ENCODE measurements at regions not wholly inside any gene's neighbourhood (a gene's known extent, or its start where the extent isn't known, plus 50 kb on each side); places are given as distances from the start of the nearest gene placed in this dataset.

DNA sequence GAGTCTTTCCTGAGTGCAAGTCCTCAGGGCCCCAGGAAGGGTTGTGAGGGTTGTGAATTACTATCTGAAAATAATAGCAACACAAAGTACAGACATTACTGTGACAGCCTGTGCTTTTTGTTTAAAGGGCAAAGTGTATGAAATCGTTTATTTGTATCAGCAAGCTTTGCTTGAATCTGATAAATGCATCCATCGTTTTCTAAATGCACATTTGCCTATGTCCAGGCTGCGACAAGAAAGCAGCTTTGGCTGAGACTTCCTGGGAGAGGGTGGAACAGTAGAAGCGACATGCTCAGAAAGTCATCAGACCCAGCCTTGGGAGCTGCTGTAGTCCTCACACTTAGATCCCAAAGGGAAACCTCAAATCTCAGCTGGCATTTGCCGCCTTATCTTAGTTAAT, 524.2 kb upstream of the SALL3 start:
- H3K36me3 ChIP-seq (ENCODE audit: insufficient read depth, low read depth, low read length) = no peaks in the 10 kb centered on the region
- H3K9ac ChIP-seq (ENCODE audit: low read depth, low read length) = no peak overlapping the region
- no peak overlapping the region for H3K27ac ChIP-seq (ENCODE audit: low read length)
- H3K4me1 ChIP-seq (ENCODE audit: insufficient read depth, low read length) = peaks cover 2% of the 10 kb centered on the region; the same call in 1 of the 2 replicates
- H3K4me3 ChIP-seq (ENCODE audit: low read length) = no peak overlapping the region
- no peaks in the 10 kb centered on the region for H3K9me3 ChIP-seq (ENCODE audit: insufficient read depth, low read depth, low read length)
- H3K27me3 ChIP-seq (ENCODE audit: insufficient read depth, low read length) = no peaks in the 10 kb centered on the region

DNA sequence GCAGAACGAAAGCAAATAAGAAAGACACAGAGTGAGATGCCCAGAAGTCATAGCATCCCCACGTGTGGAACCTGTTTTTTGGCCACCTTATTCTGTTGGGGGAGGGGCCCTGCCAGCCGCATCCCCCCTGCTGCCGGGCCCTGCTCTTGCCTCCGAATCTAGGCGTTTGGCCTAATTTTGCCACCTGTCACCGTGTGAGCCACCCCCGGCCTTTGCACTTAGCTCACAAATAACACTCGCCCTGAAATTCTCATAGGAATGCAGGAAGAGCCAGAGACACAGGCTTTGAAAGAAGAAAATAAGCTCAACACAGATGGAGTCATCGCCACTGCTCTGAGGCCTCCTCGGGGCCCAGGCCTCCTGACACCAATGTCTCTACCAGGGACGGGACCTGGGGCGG, 522.6 kb upstream of the SALL3 start:
- H3K36me3 ChIP-seq (ENCODE audit: insufficient read depth, low read depth, low read length) = no peaks in the 10 kb centered on the region
- no peak overlapping the region for H3K27ac ChIP-seq (ENCODE audit: low read length)
- H3K27me3 ChIP-seq (ENCODE audit: insufficient read depth, low read length) = no peaks in the 10 kb centered on the region
- no peak overlapping the region for H3K4me3 ChIP-seq (ENCODE audit: low read length)
- no peaks in the 10 kb centered on the region for H3K4me1 ChIP-seq (ENCODE audit: insufficient read depth, low read length)
- H3K9ac ChIP-seq (ENCODE audit: low read depth, low read length) = no peak overlapping the region
- no peaks in the 10 kb centered on the region for H3K9me3 ChIP-seq (ENCODE audit: insufficient read depth, low read depth, low read length)

DNA sequence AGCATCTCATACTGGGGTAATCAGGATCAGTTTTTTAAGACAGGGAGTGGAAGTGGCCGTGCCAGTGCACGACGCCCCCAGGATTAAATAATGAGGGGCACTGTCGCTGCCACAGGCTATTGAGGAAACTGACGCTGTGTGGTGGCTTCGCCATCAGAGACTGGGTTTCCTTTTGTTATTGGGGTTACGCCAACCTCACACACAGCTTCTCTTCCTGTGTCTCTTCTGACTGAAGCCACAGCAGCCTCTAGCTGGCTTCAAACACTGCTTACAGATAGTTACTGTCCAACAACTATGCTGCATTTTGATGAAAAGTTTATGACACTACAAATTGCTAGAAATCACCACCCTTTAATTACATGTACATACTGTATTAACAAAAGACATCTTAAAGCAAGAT, 521.9 kb upstream of the SALL3 start:
- Histone ChIP-seq H3K9ac (ENCODE audit: low read depth, low read length) (no peak overlapping the region), H3K4me3 (ENCODE audit: low read length) (no peak overlapping the region), H3K4me1 (ENCODE audit: insufficient read depth, low read length) (no peaks in the 10 kb centered on the region), H3K27me3 (ENCODE audit: insufficient read depth, low read length) (no peaks in the 10 kb centered on the region), H3K27ac (ENCODE audit: low read length) (no peak overlapping the region), H3K9me3 (ENCODE audit: insufficient read depth, low read depth, low read length) (no peaks in the 10 kb centered on the region), H3K36me3 (ENCODE audit: insufficient read depth, low read depth, low read length) (no peaks in the 10 kb centered on the region)

DNA sequence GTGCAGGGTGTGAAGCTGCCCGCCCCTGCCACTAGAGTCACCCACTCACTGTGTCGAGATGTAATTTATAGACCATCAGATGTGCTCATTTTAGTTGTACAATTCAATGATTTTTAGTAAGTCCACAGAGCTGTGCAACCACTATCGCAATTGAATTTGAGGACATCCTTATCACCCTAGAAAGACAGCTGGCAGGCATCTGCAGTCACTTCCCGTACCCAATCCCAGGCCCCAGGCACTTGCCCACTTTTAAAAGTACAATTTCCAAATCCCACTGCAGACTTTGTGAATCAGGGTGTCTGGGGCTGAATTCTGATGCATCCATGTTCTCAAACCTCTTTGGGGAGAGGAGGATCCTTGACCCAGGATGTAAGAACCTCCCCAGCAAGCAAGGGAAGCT, 521.3 kb upstream of the SALL3 start:
- no peak overlapping the region for H3K4me3 ChIP-seq (ENCODE audit: low read length)
- H3K9me3 ChIP-seq (ENCODE audit: insufficient read depth, low read depth, low read length) = no peaks in the 10 kb centered on the region
- no peaks in the 10 kb centered on the region for H3K4me1 ChIP-seq (ENCODE audit: insufficient read depth, low read length)
- no peak overlapping the region for H3K27ac ChIP-seq (ENCODE audit: low read length)
- H3K27me3 ChIP-seq (ENCODE audit: insufficient read depth, low read length) = no peaks in the 10 kb centered on the region
- no peaks in the 10 kb centered on the region for H3K36me3 ChIP-seq (ENCODE audit: insufficient read depth, low read depth, low read length)
- H3K9ac ChIP-seq (ENCODE audit: low read depth, low read length) = no peak overlapping the region

DNA sequence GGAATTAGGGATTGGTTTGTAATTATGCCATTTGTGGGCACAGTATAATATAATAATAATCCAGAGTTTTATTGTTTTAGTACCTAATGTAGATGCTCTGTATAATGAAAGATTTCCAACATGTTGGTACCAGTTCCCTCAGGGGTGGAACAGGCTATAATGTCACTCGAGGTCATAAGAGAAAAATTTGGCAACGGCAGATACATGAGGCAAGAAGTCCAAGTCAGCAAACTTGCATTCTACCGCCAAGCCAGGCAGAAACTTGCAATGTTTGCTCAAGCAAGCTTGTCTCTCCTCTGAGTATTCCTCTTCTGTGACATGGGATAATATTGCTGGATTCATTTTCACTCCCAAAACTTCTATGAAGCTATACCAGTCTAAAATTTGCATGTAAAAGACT, 520.0 kb upstream of the SALL3 start:
- H3K27ac ChIP-seq (ENCODE audit: low read length) = no peak overlapping the region
- H3K4me1 ChIP-seq (ENCODE audit: insufficient read depth, low read length) = no peaks in the 10 kb centered on the region
- H3K9me3 ChIP-seq (ENCODE audit: insufficient read depth, low read depth, low read length) = peaks cover 5% of the 10 kb centered on the region
- H3K4me3 ChIP-seq (ENCODE audit: low read length) = no peak overlapping the region
- no peaks in the 10 kb centered on the region for H3K27me3 ChIP-seq (ENCODE audit: insufficient read depth, low read length)
- no peak overlapping the region for H3K9ac ChIP-seq (ENCODE audit: low read depth, low read length)
- H3K36me3 ChIP-seq (ENCODE audit: insufficient read depth, low read depth, low read length) = no peaks in the 10 kb centered on the region

DNA sequence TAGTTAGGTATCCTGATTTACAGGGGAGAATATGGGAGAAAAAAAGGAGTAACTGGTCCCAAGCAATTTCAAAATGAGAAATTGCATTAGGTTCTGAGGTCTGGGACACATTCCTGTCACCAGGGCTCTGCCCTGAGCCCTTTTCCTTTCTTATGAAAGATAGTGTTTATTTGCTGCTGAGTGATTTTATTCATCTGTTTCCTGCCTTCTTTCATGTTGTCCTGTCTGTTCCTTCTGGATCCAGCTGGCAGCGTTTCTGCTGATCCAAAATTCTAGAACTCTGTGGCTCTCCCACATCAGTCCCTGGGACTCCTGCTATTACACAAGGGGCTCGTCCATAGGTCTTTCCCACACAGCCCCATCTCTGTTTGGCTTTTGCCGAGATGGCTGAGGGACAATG, 519.1 kb upstream of the SALL3 start:
- H3K4me3 ChIP-seq (ENCODE audit: low read length) = no peak overlapping the region
- no peaks in the 10 kb centered on the region for H3K36me3 ChIP-seq (ENCODE audit: insufficient read depth, low read depth, low read length)
- H3K9me3 ChIP-seq (ENCODE audit: insufficient read depth, low read depth, low read length) = peaks cover 8% of the 10 kb centered on the region
- no peak overlapping the region for H3K9ac ChIP-seq (ENCODE audit: low read depth, low read length)
- no peak overlapping the region for H3K27ac ChIP-seq (ENCODE audit: low read length)
- H3K27me3 ChIP-seq (ENCODE audit: insufficient read depth, low read length) = no peaks in the 10 kb centered on the region
- no peaks in the 10 kb centered on the region for H3K4me1 ChIP-seq (ENCODE audit: insufficient read depth, low read length)

DNA sequence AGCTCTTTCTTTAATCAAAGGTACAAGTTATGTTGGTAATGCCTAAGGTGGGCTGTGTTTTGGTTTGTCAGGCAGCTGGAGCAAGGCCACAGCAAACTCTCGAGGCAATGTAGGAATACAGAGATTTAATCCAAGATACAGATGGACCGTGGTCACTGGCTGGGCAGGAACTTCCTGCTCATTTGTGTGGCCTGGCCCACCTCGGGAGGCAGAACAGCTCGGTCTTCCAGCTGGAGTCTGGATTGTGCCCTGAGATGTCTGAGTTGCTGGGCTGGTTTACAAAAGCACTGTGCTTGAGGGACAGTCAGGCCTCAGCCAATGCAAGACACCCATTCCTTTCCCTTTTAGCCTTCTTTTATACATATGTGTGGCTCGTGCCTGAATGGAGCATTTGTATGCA, 506.1 kb upstream of the SALL3 start:
- no peaks in the 10 kb centered on the region for H3K4me1 ChIP-seq (ENCODE audit: insufficient read depth, low read length)
- H3K9me3 ChIP-seq (ENCODE audit: insufficient read depth, low read depth, low read length) = no peaks in the 10 kb centered on the region
- no peak overlapping the region for H3K9ac ChIP-seq (ENCODE audit: low read depth, low read length)
- H3K4me3 ChIP-seq (ENCODE audit: low read length) = no peak overlapping the region
- H3K27ac ChIP-seq (ENCODE audit: low read length) = no peak overlapping the region
- H3K36me3 ChIP-seq (ENCODE audit: insufficient read depth, low read depth, low read length) = no peaks in the 10 kb centered on the region
- no peaks in the 10 kb centered on the region for H3K27me3 ChIP-seq (ENCODE audit: insufficient read depth, low read length)

DNA sequence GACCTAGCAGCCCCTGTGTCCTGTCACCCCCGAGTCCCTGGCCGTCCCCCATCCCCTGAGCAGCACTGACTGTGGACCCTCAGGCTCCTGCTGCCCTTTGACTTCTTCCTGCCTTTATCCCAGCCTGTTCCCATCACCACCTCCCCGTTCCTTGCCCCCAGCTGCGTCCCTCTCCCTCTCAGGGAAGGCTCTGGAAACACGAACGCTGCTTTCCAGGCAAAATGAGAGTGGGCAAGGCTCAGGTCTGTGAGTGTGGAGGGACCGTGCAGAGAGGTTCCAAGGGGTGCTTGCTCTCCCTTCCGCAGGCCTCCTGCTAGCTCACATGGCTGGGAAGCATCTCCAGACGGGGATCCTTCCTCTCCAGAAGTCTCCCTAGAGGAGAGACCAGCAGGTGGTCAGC, 501.8 kb upstream of the SALL3 start:
- no peaks in the 10 kb centered on the region for H3K4me1 ChIP-seq (ENCODE audit: insufficient read depth, low read length)
- no peak overlapping the region for H3K4me3 ChIP-seq (ENCODE audit: low read length)
- no peak overlapping the region for H3K9ac ChIP-seq (ENCODE audit: low read depth, low read length)
- H3K9me3 ChIP-seq (ENCODE audit: insufficient read depth, low read depth, low read length) = no peaks in the 10 kb centered on the region
- no peaks in the 10 kb centered on the region for H3K27me3 ChIP-seq (ENCODE audit: insufficient read depth, low read length)
- no peak overlapping the region for H3K27ac ChIP-seq (ENCODE audit: low read length)
- H3K36me3 ChIP-seq (ENCODE audit: insufficient read depth, low read depth, low read length) = no peaks in the 10 kb centered on the region

DNA sequence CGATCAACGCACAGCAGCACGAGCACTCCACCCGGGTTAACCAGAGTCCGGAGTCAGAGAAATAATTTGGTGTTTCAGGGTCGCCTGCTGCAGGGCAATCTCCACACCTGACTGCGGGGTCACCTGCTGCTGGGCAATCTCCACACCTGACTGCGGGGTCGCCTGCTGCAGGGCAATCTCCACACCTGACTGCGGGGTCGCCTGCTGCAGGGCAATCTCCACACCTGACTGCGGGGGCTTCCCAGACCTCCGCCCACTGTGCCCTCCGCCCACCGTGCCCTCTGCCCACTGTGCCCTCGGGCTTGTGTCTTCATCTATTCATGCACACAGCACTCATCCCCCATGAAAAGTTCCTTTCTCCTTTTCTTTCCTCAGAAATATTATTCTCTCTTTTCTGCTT, 500.2 kb upstream of the SALL3 start:
- H3K9ac ChIP-seq (ENCODE audit: low read depth, low read length) = no peak overlapping the region
- H3K36me3 ChIP-seq (ENCODE audit: insufficient read depth, low read depth, low read length) = no peaks in the 10 kb centered on the region
- no peaks in the 10 kb centered on the region for H3K27me3 ChIP-seq (ENCODE audit: insufficient read depth, low read length)
- no peak overlapping the region for H3K4me3 ChIP-seq (ENCODE audit: low read length)
- H3K4me1 ChIP-seq (ENCODE audit: insufficient read depth, low read length) = no peaks in the 10 kb centered on the region
- no peaks in the 10 kb centered on the region for H3K9me3 ChIP-seq (ENCODE audit: insufficient read depth, low read depth, low read length)
- no peak overlapping the region for H3K27ac ChIP-seq (ENCODE audit: low read length)

DNA sequence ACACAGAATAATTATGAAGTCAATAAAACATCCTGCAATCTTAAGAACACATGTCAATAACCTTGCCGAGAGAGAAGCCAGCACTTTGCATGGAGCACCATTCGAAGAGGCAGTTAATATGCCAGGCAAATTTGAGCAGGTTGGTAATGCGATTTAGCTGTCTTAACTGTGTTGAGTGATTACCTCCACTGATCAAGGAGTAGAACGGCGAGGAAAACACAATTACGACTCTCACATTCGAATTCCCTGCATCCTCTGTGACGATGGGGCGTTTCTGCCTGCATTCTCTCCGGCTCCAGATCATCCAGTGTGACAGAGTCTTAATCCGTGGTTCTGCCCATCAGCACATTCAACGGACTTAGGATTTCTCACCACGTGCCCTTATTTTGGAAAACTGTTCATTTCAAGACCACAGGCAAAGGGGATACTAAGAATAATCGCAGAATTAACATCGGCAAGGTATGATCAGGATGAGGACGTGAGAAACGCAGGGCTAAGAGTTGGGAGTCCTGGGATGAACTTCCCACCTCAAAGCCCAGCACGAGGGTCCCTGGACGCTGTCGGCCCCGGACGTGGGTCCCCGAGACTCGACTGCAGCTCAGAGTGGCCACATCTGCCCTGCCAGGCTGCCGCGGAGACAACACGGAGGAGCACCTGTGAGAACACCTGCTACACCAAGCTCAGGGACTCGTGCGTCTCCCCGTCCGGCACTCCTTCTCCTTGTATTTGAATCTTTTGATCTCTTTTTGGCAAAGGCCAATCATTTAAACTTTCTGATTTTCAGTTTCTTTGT, 499.2 kb upstream of the SALL3 start:
- Histone ChIP-seq H3K4me1 (ENCODE audit: insufficient read depth, low read length) (no peaks in the 10 kb centered on the region), H3K27me3 (ENCODE audit: insufficient read depth, low read length) (no peaks in the 10 kb centered on the region), H3K4me3 (ENCODE audit: low read length) (no peak overlapping the region), H3K9ac (ENCODE audit: low read depth, low read length) (no peak overlapping the region), H3K9me3 (ENCODE audit: insufficient read depth, low read depth, low read length) (no peaks in the 10 kb centered on the region), H3K36me3 (ENCODE audit: insufficient read depth, low read depth, low read length) (no peaks in the 10 kb centered on the region), H3K27ac (ENCODE audit: low read length) (no peak overlapping the region)

DNA sequence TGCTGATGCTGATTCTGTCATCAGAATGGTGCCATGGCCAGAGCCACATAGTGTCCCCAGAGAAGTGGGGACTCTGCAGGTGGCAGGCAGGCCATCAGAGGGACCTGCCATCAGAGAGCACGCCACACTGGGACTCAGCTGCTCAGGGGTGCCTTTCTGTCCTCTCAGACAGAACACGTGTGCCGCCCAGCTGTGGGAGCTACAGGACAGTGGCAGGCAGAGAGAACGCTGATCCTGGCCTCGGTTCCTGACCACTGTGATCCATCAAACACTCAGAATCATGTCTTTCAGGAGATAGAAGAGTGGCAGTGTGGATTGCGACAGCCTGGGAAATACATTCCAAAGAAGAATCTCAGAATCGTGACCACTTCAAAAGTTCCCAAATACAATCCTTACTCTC, 497.2 kb upstream of the SALL3 start:
- Histone ChIP-seq H3K9me3 (ENCODE audit: insufficient read depth, low read depth, low read length) (no peaks in the 10 kb centered on the region), H3K4me1 (ENCODE audit: insufficient read depth, low read length) (no peaks in the 10 kb centered on the region), H3K27ac (ENCODE audit: low read length) (no peak overlapping the region), H3K9ac (ENCODE audit: low read depth, low read length) (no peak overlapping the region), H3K4me3 (ENCODE audit: low read length) (no peak overlapping the region), H3K27me3 (ENCODE audit: insufficient read depth, low read length) (no peaks in the 10 kb centered on the region), H3K36me3 (ENCODE audit: insufficient read depth, low read depth, low read length) (no peaks in the 10 kb centered on the region)

DNA sequence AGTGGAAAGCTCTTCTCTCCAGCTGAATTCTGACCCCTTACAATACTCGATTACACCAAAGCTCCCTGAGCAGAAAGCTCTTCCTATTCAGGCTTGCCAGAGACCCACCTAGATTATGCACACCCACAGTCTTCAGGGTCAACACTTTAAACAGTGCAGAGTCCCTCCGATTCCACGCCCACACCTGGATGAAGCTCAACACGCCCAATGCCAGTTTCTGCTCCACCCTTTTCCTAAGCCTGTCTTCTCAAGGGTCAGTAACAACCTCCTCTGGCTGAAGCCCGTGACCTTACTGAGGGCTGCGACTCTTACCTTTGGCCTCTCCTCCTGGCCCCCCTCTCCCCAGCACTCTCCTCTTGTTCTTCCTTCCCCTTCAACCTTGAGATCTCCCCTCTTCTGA, 492.0 kb upstream of the SALL3 start:
- no peaks in the 10 kb centered on the region for H3K9me3 ChIP-seq (ENCODE audit: insufficient read depth, low read depth, low read length)
- no peak overlapping the region for H3K9ac ChIP-seq (ENCODE audit: low read depth, low read length)
- no peak overlapping the region for H3K4me3 ChIP-seq (ENCODE audit: low read length)
- H3K36me3 ChIP-seq (ENCODE audit: insufficient read depth, low read depth, low read length) = no peaks in the 10 kb centered on the region
- H3K27ac ChIP-seq (ENCODE audit: low read length) = no peak overlapping the region
- no peaks in the 10 kb centered on the region for H3K27me3 ChIP-seq (ENCODE audit: insufficient read depth, low read length)
- no peaks in the 10 kb centered on the region for H3K4me1 ChIP-seq (ENCODE audit: insufficient read depth, low read length)
